ENCODE measurements at regions not wholly inside any gene's neighbourhood (a gene's known extent, or its start where the extent isn't known, plus 50 kb on each side); places are given as distances from the start of the nearest gene placed in this dataset.

GRCh38 chr2:21371499-21372003, 247.8 kb downstream of the TDRD15 start:
- TF ChIP-seq POLR2A (IDR thresholded peaks at IDR 0.05) (no peak), CTCF (IDR thresholded peaks at IDR 0.05 in 4 of 5, conservative IDR thresholded peaks at IDR 0.05 in 1 of 5) (no peak)

All from gastrocnemius medialis (tissue), 4 donors.